ENCODE measurements at regions not wholly inside any gene's neighbourhood (a gene's known extent, or its start where the extent isn't known, plus 50 kb on each side); places are given as distances from the start of the nearest gene placed in this dataset.

DNA sequence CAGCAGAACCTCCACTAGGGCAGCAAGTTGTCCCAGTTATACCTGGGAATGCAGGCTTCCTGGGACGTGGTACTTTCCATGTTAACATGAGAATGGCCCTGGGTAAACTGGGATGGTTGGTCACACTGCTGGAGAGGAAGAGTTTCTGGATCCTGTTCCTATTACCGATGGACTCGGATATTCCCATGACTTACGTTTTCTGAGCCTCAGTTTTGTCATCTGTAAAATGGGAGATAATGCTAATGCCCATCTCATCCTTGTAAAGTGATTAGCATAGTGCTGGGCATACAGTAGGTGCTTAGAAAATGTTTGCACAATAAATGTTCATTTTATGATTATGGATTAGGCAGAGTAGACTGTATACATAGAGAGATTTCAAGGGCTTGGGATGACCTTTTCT is 280.9 kb upstream of the EEF2KMT start:
- DNase-seq, result no peak

DNA sequence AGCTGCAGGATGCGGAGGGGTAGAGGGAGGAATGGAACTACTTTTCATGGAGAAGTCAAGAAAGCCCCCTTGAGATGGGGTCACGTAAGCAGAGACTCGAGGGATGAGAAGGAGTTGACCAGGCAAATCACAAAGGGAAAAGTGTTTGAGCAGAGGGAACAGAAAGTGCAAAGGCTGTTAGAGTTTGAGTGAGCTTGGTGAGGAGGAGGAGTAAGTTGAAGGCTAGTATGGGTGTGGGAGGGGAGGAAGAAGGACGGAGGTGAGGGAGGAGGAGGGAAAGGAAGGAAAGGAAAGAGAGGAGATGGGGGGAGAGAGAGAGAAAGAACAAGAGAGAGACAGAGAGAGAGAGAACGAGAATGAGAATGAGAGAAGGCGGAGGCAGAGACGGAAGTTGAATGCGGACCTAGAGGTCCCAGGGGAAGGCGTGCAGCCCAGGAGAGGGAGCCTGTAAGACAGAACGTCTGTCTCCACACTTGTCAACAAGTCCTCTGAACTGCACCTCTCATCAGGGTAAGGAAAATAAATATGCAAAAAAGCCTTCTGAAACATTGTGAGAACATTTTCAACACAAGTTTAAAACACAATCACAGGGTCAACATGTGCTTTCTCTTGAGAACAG is 279.8 kb upstream of the EEF2KMT start:
- no peak for DNase-seq

DNA sequence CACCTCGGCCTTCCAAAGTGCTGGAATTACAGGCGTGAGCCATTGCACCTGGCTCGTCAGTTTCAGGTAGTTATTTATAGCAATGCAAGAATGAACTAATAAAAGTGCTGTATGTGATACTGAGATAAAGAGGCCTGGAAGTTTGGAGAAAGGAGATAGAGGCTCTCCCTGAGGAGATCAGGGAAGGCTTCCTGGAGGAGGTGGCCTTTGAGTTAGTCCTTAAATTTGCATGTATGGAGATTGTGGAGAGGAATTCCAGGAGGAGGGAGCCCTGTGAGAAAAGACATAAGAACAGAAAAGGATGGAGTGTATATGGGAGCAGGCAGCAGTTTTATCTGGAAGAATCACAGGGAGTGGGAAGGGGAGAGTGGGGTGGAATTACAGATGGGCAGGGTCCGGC is 276.6 kb upstream of the EEF2KMT start:
- DNase-seq, result no peak

DNA sequence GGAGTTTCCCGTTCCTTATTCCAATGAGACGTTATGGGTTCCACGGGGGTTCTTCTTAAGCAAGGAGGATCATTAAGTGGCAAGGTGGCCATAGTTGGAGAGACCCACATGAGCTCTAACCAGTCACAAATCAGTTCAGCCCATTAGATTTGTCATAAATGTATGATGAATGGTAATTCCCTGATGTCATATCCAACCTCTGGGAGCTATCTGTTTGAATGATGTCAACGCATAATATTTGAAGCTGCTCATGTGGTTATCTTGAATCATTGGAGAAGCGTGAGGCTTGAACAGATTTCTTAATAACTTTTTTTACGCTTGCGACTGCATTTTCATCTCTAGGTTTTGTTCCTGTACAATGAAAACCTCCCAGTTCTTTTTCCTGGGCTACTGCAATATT is 270.4 kb upstream of the EEF2KMT start:
- DNase-seq, result no peak

DNA sequence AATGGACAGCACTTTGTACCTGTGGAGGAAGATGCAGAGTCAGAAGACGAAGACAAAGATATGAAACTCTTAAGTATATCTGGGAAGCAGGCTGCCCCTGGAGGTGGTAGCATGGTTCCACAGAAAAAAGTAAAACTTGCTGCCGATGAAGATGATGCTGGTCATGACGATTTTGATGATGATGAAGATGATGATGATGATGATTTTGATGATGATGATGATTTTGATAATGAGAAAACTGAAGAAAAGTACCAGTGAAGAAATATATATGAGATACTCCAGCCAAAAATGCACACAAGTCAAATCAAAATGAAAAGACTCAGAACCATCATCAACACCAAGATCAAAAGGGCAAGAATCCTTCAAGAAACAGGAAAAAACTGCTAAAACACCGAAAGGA is 268.5 kb upstream of the EEF2KMT start:
- no peak for DNase-seq

DNA sequence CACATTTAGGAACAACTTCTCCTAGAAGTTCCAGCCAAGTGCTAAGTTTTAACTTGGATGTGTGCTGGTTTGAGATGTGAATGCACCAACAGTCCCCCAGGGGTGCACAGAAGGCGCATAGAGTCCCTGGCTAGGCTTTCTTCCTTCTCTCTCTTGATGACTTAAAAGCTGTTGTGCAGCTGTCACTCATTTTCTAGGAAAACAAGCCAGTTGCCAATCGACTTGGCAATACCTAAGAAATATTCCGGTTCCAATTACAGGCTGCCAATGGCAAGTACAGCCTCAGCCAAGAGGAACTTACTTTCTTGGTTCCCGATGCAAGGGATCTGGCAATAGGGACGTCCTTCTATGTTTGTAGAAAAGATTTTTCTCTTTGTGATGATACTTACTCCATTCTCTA is 266.6 kb upstream of the EEF2KMT start:
- no peak for DNase-seq

DNA sequence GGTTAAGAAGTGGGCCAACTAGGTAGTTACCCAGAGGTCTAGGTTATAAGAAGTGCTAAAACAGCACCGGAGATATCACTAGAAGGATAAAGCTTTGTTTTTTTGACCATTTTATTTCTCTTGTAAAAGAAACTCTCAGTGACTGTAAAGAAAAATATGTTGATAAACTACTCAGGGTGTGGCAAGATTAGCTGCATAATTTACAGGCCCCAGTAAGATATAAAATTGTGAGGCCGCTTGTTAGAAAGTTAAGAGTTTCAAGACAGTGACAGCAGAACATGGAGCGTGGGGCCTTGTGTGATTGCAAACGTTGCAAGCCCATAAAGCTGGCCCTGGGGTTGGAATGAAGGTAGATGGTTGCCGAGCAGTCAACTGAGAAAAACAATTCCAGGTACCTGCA is 263.7 kb upstream of the EEF2KMT start:
- DNase-seq, result no peak

DNA sequence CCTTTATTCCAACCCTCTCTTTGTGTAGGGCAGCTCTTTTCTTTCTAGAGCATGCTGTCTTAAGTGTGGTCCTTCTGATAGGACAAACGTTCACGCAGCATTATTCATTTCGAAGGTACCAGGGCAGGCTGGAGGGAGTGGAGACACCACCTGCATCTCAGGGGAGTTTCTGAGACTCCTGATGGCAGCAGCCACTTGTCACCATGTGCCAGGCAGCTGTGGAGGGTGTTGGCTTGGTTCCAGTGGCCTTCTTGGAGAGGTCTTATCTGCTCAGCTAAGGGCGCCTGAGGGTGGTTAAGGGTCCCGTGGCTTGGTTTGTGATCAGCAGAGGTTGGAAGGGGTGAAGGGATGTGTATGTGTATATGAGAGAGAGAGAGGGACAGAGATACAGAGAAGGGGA is 257.1 kb upstream of the EEF2KMT start:
- no peak for DNase-seq

DNA sequence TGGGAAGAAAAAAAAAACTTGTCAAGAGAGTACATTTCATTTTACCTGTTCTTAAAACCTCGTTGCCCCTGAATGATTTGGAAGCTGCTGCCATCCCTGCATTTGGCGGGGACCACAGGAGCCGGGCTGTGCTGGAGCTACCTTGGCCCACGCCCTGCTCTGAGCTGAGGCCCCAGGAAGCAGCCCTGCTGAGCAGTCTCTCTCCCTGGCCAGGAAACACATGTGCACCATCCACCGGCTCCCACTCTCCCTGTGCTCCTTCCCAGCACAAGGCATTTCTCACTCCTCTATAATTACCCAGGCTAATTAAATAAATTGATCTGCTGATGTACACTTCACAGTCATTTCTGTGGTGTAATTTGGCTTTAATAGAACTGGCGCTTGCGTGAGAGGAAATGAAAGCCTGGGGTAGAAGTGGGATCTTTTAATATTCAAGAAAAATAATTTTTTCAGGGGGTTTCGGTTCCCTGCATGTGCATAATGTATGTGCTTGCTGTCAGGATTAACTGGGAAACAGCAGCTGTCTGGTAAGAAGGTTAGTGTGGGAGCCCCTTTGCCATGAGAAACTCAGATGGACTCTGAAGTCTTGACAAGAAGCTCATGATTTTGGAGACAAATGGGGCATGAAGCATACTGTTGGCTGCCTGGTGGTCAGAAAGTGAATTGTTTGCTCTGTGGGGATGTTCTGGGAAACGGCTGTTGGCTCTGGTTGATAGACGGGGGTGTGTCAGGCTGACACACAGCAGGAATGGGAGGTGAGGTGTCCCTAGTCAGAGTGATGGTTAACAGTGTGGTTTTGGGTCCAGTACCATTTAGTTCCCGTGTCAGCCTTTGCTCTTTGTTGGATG is 252.3 kb upstream of the EEF2KMT start:
- no peak for DNase-seq

DNA sequence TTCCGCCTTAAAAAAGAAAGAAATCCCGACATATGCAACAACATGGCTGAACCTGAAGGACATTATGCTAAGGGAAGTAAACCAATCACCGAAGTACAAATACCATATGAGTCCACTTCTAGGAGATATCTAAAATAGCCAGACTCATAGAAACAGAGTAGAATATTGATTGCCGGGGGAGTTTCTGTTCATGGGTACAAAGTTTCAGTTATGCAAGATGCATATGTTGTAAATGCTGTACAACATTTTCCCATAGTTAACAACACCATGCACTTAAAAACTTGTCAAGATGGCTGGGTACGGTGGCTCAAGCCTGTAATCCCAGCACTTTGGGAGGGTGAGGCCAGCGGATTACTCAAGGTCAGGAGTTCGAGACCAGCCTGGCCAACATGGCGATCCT is 251.5 kb upstream of the EEF2KMT start:
- no peak for DNase-seq

DNA sequence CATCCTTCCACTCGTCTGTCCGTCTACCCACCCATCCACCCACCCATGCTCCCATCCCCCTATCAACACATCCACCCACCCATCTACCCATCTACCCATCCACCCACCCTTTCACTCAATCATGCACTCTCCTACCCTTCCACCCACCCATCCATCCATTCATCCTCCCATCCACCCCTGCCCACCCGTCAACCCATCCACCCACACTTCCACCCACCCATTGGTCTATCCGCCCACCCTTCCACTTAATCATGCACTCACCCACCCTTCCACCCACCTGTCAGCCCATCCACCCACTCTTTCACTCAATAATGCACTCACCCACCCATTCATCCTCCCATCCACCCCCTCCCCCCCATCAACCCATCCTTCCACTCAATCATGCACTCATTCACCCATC is 250.0 kb upstream of the EEF2KMT start:
- no peak for DNase-seq

DNA sequence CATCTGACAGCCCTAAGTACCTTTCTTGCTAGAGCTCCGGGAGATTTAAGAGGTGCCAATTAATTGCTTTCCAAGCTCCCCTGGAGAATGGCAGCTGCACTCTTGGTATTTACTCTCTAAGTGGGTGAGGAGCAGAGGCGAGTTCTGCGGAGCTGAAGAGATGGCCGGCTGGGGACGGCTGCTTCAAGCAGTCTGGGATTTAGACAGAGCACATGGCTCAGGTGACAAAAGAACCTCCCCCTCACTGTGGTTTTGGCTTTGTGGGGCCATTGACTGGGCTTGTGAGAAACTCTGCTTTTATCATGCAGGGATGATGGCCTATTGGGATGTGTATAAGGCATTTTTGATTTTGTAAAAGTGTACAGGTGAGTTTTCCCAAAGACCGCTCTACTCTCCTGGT is 239.3 kb upstream of the EEF2KMT start:
- no peak for DNase-seq

DNA sequence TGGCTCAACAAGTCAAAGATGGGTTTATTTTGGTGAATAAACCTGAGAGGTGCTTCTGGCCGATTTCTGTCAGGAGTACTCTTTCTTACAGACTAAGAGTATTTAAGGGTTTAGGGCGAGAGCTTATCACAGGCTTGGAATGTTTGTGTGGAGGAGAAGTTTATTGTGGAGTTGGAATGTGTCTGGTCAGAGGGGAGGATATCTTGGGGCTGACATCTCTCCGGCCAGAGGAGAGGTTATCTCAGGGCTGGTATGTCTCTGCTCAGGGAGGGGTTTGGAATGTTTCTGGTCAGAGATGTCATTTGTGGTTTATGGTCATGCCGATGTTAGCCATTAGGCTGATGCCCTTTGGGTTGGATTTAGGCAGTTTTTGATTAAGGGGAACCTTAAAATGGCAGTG is 236.4 kb upstream of the EEF2KMT start:
- no peak for DNase-seq

DNA sequence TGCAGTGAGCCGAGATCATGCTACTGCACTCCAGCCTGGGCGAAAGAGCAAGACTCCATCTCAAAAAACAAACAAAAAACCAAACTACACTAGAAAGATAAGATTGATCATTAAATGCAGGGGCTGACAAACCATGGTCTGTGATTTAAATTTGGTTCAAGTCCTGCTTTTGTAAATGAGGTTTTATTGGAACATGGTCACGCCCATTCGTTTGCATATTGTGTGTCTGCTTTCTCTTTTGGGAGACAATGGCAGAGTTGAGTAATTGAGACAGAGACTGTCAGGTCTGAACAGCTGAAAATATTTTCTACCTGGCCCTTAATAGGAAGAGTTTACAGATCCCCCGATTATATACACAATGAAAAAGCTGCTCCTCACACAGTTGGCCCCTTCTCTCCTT is 235.5 kb upstream of the EEF2KMT start:
- DNase-seq, result no peak

DNA sequence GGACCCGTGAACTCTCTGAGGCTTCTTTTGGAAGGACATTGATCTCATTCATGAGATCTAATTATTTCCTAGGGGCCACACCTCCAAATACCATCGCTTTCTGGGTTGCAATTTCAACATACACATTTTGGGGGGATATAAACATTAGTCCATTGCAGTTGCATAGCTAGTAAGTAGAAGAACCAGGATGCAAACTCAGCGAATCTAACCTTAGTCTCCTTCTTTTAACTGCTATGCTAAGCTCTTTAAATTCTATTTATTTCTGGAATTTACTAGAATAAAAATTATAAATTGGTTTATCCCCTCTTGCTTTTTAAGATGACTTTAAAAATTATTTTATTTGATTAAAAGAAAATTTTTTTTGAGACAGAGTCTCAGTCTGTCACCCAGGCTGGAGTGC is 232.5 kb upstream of the EEF2KMT start:
- no peak for DNase-seq

DNA sequence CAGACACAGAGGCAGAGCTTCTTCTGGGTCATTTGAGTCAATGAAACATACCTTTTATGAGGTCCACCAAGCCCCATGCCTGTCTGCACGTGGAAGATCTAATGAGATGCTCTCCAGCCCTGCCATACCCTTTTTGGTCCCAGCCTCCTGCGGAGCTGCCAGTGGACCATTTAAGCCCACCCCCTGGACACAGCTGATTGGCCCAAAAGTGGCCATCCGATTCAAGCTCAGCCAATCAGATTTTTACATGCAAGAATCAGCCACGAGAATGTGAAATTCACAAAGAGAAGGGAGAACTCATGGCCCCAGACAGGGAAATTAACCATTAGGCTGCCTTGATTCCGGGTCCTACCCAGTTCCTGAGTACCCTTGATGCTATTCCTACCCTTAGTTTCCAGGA is 231.0 kb upstream of the EEF2KMT start:
- DNase-seq, result no peak

DNA sequence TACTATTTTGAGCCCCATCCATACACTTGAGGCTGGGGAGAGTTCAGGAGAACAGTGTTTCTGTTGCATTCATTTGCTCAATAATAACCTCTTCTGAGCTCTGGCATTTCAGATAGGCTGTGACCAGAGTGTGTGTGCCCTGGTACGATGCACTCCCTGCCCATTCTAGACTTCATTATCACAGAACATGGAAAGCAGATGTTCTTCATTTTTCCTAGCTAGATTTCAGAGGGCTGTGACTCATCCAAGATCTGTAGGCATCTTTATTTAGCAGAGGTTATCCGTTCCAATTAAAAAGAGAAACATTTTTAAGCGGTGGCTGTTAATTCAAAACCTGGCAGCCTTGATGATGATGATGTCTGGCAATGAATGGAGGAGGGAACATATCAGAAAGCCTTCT is 228.8 kb upstream of the EEF2KMT start:
- DNase-seq, result no peak

DNA sequence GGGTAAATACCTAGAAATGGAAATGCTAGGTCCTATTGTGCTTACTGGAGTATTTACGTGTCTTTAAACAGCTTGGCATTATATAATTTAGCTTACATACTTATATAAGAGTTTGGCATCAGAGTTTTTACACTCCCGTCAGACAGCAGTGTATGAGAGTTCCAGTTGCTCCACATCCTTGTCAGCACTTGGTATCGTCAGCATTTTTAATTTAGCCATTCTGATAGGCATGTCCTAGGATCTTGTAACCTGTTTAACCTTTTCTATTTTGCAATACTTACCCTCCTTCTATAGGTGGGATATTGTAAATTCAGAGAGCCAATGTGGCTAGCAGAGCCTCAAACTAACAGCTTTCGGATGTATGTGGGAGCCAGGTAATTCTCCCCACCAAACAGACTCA is 228.3 kb upstream of the EEF2KMT start:
- DNase-seq, result no peak

DNA sequence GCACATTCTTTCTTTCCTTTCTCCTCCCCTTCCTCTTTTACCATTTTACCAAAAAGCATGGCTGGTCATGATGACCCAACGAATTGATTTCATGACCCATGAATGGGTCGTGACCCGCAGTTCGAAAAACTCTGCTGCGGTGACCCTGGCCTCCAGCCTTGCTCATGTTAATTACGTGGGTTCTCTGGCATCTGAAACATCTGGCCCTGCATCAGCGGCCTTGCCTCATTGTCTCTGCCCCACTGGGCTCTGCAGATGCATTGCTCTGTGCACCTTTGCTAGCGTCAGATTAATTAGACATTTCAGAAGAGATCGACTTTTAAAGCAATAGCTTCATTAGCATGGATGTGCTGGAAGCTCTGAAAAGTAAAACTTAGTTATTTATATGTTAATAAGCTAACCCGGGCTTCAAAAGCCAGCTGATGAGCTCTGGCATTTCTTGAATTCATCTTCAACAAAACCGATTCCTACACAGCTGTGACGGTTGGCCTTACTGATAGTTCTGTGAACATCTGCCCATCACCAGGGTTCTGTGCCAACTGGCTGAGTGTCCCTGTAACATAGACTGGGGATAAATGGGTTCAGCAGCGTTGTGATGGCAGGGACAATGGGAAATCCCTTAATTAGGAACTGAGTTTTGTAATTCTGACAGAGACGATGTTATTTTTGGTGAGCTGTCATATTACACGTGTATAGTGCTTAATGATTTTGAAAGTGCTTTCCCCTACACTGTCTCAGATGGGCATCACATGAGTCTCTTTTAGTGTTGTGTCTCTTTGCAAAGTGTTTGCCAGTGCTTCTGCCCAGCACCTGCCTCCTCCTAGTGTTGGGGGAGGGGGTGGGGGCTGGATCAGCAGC is 225.9 kb upstream of the EEF2KMT start:
- no peak for DNase-seq

DNA sequence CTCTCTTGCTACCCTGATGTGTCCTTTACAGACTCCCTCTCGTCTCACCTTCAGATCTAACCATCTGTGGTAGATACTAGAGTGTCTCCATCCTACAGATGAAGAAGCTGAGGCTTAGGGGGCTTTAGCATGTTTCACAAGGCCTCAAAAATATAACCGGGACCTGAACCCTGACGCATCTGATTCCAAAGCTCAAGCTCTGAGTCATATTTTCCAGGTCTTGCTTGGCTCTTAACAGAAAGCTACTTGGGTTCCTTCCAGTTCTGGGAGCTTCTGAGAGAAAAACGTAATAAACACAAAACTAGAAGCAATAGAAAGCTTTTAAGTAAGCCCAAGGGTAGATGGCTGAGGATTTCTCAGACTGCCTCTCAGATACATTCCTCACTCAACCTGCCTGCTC is 224.3 kb upstream of the EEF2KMT start:
- DNase-seq, result no peak

DNA sequence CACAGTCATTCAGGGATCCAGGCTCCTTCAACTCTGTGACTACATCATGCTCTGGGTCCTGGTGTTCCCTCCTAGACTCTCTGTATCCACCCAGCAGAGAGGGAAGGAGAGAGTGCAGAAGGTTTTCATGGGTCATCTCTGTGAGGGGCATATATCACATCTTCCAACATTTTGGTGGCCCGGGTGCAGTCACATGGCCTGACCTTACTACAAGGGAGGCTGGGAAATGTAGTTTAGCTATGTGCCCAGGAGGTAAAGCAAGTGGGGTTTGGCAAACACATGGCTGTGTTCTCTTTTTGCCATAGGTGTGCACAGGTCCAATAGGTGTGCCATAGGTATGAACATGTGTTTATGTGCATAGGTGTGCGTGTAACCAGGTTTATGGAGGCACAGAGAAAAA is 222.2 kb upstream of the EEF2KMT start:
- no peak for DNase-seq

DNA sequence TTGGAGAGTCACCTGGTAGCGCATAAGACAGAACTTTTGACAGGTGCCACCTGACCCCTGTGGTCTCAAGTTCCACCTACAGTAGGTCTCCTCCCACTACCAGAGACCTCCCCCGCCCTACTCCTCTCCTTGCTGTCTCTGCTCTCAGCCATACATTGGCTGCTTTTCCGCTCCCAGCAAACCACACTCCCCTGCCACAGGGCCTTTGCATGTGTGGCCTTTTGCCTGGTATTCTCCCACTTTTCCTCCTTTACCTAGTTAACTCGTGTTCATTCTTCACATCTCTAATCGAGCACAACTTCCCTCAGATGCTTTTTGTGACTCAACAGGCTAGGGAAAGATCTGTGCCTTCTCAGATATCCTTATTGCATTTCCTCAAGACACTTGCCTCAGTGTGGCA is 218.3 kb upstream of the EEF2KMT start:
- no peak for DNase-seq

DNA sequence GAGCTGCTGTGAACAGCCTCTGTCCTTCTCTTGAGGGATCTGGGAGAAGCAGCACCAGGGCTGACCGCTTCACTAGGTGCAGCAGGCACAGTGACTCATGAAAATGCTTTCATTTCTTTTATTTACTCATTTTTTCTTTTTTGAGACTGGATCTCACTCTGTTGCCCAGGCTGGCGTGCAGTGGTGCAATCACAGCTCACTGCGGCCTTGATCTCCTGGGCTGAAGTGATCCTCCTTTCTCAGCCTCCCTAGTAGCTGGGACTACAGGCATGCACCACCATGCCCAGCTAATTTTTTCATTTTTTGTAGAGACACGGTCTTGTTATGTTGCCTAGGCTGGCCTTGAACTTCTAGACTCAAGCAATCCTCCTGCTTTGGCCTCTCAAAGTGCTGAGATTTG is 216.8 kb upstream of the EEF2KMT start:
- DNase-seq, result no peak
